B cell (primary cell): ENCODE measurements at regions not wholly inside any gene's neighbourhood (a gene's known extent, or its start where the extent isn't known, plus 50 kb on each side); places are given as distances from the start of the nearest gene placed in this dataset.

Source experiments
- ATAC-seq: fragments of 200-7000 bp; cut with Tn5 transposase; one replicate; pipeline ENCODE4 v1.10.0; 2021; ENCODE audit warnings: low read depth, mild to moderate bottlenecking, moderate number of reproducible peaks, moderate library complexity
- CTCF ChIA-PET: fragments of 350-600 bp; sonication (Branson Sonifier 250); formaldehyde crosslinking; loops from one replicate; lab custom pipeline; 2021; ENCODE audit warnings: antibody characterized with exemption, inconsistent platforms; lab: Charles Lee
- POLR2A ChIA-PET: fragments of 350-600 bp; sonication (Branson Sonifier 250); formaldehyde crosslinking; loops from one replicate; lab custom pipeline; 2021; ENCODE audit warnings: antibody characterized with exemption; lab: Charles Lee
- DNase-seq: peaks from one replicate; pipeline ENCODE4 v3.0.0; 2013
- H2AFZ ChIP-seq: 2 replicates; pipeline ENCODE4 v1.6.1; 2012; ENCODE audit warnings: mild to moderate bottlenecking, low read depth, low read length; ENCODE audit not compliant: insufficient read depth, poor library complexity, severe bottlenecking
- H3K27ac ChIP-seq, 2 donors: 1 replicate in 1 of 2; 2 replicates in 1 of 2; pipeline ENCODE4 v1.5.1; 2012 to 2013; ENCODE audit warnings: low read length in 2 of 2, mild to moderate bottlenecking in 2 of 2, moderate library complexity in 1 of 2
- H3K27me3 ChIP-seq, 4 experiments: fragments of 200-600 bp in 1 of 4; sonication (generic) in 1 of 4; replicated peaks in 1 of 4; 1 replicate in 2 of 4; 2 replicates in 2 of 4; pipeline versions ENCODE4 v1.6.1 to v1.7.0; 2013 to 2016; ENCODE audit warnings: low read length in 3 of 4, mild to moderate bottlenecking in 2 of 4, mixed read lengths in 1 of 4, moderate library complexity in 1 of 4; ENCODE audit not compliant: insufficient read depth in 4 of 4, control insufficient read depth in 3 of 4; ENCODE audit errors: control extremely low read depth in 1 of 4
- H3K36me3 ChIP-seq, 2 experiments: replicated peaks in 1 of 2; 1 replicate in 1 of 2; 2 replicates in 1 of 2; pipeline versions ENCODE4 v1.6.1 to v1.7.1; 2013; ENCODE audit warnings: low read length in 1 of 2; ENCODE audit not compliant: insufficient read depth in 2 of 2, control insufficient read depth in 1 of 2; ENCODE audit errors: control extremely low read depth in 1 of 2, extremely low read depth in 1 of 2
- H3K4me1 ChIP-seq, 2 donors: fragments of 200-600 bp in 1 of 2; sonication (generic) in 1 of 2; 1 replicate in 1 of 2; 2 replicates in 1 of 2; pipeline versions ENCODE4 v1.5.1 to v1.6.1; 2013 to 2017; ENCODE audit warnings: low read length in 2 of 2; ENCODE audit not compliant: control insufficient read depth in 2 of 2, insufficient read depth in 2 of 2
- H3K4me2 ChIP-seq: replicated peaks from 2 replicates; pipeline ENCODE3; 2012; ENCODE audit warnings: mild to moderate bottlenecking, low read depth, low read length; ENCODE audit not compliant: poor library complexity, severe bottlenecking
- H3K4me3 ChIP-seq, 5 experiments: fragments of 200-600 bp in 1 of 5; sonication (generic) in 1 of 5; 1 replicate in 3 of 5; 2 replicates in 2 of 5; pipeline versions ENCODE4 v1.5.1 to v1.7.0; 2011 to 2016; ENCODE audit warnings: low read length in 4 of 5, mild to moderate bottlenecking in 4 of 5, low read depth in 2 of 5, control low read depth in 1 of 5, moderate library complexity in 1 of 5; ENCODE audit not compliant: insufficient read depth in 1 of 5; ENCODE audit errors: control extremely low read depth in 1 of 5, extremely low read depth in 1 of 5
- H3K79me2 ChIP-seq: fragments of 200-600 bp; sonication (generic); one replicate; pipeline ENCODE4 v1.6.0; 2016; ENCODE audit warnings: low read length; ENCODE audit not compliant: control insufficient read depth, insufficient read depth
- H3K9ac ChIP-seq: fragments of 200-600 bp; sonication (generic); 2 replicates; pipeline ENCODE4 v1.6.1; 2017; ENCODE audit warnings: mild to moderate bottlenecking, low read length, moderate library complexity
- H3K9me3 ChIP-seq, 3 donors: one replicate each; pipeline versions ENCODE4 v1.6.1 to v1.7.1; 2013; ENCODE audit warnings: low read length in 2 of 3; ENCODE audit not compliant: control insufficient read depth in 2 of 3, insufficient read depth in 1 of 3; ENCODE audit errors: control extremely low read depth in 1 of 3
- H4K20me1 ChIP-seq: 2 replicates; pipeline ENCODE4 v1.6.0; 2012; ENCODE audit warnings: mild to moderate bottlenecking, low read length; ENCODE audit not compliant: insufficient read depth, control insufficient read depth, poor library complexity, severe bottlenecking
- H3K27ac Mint-ChIP-seq: one replicate; pipeline ENCODE4 v1.8.0; 2021; ENCODE audit warnings: mixed read lengths
- H3K27me3 Mint-ChIP-seq: one replicate; pipeline ENCODE4 v1.8.0; 2021; ENCODE audit warnings: mixed read lengths
- H3K4me1 Mint-ChIP-seq: one replicate; pipeline ENCODE4 v1.8.0; 2021; ENCODE audit warnings: mixed read lengths
- H3K4me3 Mint-ChIP-seq: one replicate; pipeline ENCODE4 v1.8.0; 2021; ENCODE audit warnings: mixed read lengths
- H3K9me3 Mint-ChIP-seq: one replicate; pipeline ENCODE4 v1.8.0; 2022; ENCODE audit warnings: mixed read lengths; ENCODE audit not compliant: insufficient read depth
- EZH2 ChIP-seq: IDR thresholded peaks from 2 replicates; pipeline ENCODE4 v1.6.1; 2012; ENCODE audit warnings: borderline replicate concordance, low read depth, mild to moderate bottlenecking, moderate library complexity, low read length; ENCODE audit not compliant: insufficient read depth, poor library complexity, severe bottlenecking
- WGBS: methylation state at CpG from one replicate; pipeline ENCODE4 v1.1.5; 2013; ENCODE audit warnings: missing lambda C conversion rate; ENCODE audit not compliant: insufficient coverage; 5-methylcytosine and 5-hydroxymethylcytosine counted together
- intact Hi-C: fragments of 100-400 bp; cut with micrococcal nuclease; formaldehyde crosslinking; loops from one replicate; pipeline ENCODE4 v1.10.0; 2022
- TF ChIP-seq, protein P1 (sequence below): fragments of 200-600 bp; IDR thresholded peaks from one replicate; pipeline ENCODE4 v1.8.0; 2022; ENCODE audit warnings: antibody characterized with exemption, mild to moderate bottlenecking

DNA sequence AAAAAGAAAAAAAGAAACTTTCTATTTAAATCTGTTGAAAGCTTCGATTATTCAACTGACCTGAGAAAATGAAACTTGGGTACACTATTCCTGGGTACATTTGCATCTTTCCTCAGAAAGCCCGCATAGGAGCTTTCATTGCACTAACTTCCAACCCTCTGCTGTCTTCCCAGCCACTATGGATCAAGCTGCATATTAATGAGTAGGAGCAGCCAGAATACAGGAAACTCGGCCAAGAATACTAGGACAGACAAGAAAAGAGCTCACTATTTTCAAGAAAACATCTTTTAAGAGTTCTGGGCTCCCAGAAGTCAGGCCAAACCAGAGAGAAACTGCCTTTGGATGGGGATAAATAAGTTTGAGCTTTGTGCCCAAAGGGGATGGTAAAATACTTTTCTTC lies 135.0 kb upstream of the CCDC28A start:
- no peak overlapping the region for H3K4me2 ChIP-seq
- no peak overlapping the region for H2AFZ ChIP-seq
- ATAC-seq, result no peak
- ChIA-PET POLR2A (no interaction called here), CTCF (no interaction called here)
- no peaks in the 10 kb centered on the region for H4K20me1 ChIP-seq
- H3K27ac ChIP-seq, result no peak overlapping the region
- no peak for DNase-seq
- no peaks in the 10 kb centered on the region for H3K4me1 ChIP-seq
- Mint-ChIP-seq H3K4me1 (no peaks in the 10 kb centered on the region), H3K4me3 (no peak overlapping the region), H3K9me3 (no peaks in the 10 kb centered on the region), H3K27ac (no peak overlapping the region), H3K27me3 (peaks cover 4% of the 10 kb centered on the region)
- H3K9ac ChIP-seq, result no peak overlapping the region
- WGBS, result no CpG with 5 or more reads among the region's 3 CpGs
- no peak overlapping the region for H3K4me3 ChIP-seq
- TF ChIP-seq, protein P1, sequence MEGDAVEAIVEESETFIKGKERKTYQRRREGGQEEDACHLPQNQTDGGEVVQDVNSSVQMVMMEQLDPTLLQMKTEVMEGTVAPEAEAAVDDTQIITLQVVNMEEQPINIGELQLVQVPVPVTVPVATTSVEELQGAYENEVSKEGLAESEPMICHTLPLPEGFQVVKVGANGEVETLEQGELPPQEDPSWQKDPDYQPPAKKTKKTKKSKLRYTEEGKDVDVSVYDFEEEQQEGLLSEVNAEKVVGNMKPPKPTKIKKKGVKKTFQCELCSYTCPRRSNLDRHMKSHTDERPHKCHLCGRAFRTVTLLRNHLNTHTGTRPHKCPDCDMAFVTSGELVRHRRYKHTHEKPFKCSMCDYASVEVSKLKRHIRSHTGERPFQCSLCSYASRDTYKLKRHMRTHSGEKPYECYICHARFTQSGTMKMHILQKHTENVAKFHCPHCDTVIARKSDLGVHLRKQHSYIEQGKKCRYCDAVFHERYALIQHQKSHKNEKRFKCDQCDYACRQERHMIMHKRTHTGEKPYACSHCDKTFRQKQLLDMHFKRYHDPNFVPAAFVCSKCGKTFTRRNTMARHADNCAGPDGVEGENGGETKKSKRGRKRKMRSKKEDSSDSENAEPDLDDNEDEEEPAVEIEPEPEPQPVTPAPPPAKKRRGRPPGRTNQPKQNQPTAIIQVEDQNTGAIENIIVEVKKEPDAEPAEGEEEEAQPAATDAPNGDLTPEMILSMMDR, result no peak
- TF ChIP-seq EZH2, result no peak
- H3K27me3 ChIP-seq, result no peaks in the 10 kb centered on the region
- no peaks in the 10 kb centered on the region for H3K79me2 ChIP-seq
- intact Hi-C loops, result no loop called here
- no peaks in the 10 kb centered on the region for H3K9me3 ChIP-seq
- H3K36me3 ChIP-seq, result no peaks in the 10 kb centered on the region

DNA sequence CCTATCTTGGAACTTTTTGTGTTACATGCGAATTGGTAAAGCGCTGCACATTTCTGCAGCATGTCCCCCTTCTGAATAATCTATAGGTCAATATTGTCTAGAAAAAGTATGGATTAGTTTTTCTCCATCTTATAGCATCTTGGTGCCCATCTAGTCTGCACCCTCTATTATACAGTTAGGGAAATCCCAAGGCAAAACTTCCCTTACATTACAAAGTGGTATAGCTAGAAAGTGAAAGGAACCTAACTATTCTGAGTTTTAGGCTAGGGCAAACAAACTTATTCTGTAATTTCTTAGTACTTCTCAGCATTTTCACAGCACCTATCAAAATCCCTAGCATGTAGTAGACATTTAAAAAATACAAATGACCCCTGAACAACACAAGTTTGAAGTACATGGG lies 133.5 kb upstream of the CCDC28A start:
- H3K9me3 Mint-ChIP-seq, result no peaks in the 10 kb centered on the region
- CTCF ChIA-PET, result interaction anchor here (1.2 kb wide), 1 partner anchor 9 kb away, joined by 3 read pairs; no protein-coding TSS in a partner anchor
- no peak overlapping the region for H3K4me2 ChIP-seq
- DNase-seq, result no peak
- H3K27me3 Mint-ChIP-seq, result no peaks in the 10 kb centered on the region
- no peaks in the 10 kb centered on the region for H4K20me1 ChIP-seq
- H3K4me3 ChIP-seq, result no peak overlapping the region
- POLR2A ChIA-PET, result no interaction called here
- H3K9ac ChIP-seq, result no peak overlapping the region
- no peaks in the 10 kb centered on the region for H3K4me1 Mint-ChIP-seq
- no peak for TF ChIP-seq EZH2
- TF ChIP-seq, protein P1, result no peak
- ATAC-seq, result no peak
- no peak overlapping the region for H3K27ac Mint-ChIP-seq
- H3K27ac ChIP-seq, result no peak overlapping the region
- no peaks in the 10 kb centered on the region for H3K27me3 ChIP-seq
- no peak overlapping the region for H3K4me3 Mint-ChIP-seq
- WGBS, result no CpG with 5 or more reads among the region's 2 CpGs
- H3K9me3 ChIP-seq, result no peaks in the 10 kb centered on the region
- no peaks in the 10 kb centered on the region for H3K79me2 ChIP-seq
- intact Hi-C loops, result no loop called here
- no peaks in the 10 kb centered on the region for H3K4me1 ChIP-seq
- H2AFZ ChIP-seq, result no peak overlapping the region
- no peaks in the 10 kb centered on the region for H3K36me3 ChIP-seq
